SJSA1 (cell line): ENCODE measurements at regions not wholly inside any gene's neighbourhood (a gene's known extent, or its start where the extent isn't known, plus 50 kb on each side); places are given as distances from the start of the nearest gene placed in this dataset.
"Not testable (repeated sequence)": the region's sequence is repeated elsewhere in the genome, so short reads cannot be mapped to it uniquely, and the experiment has no call there.

Experiments
- DNase-seq, 2 experiments: peaks; one replicate each; pipeline ENCODE4 v3.0.0-alpha.2; 2015 to 2020; ENCODE audit warnings: low spot score in 2 of 2, low read depth in 1 of 2
- H3K27ac ChIP-seq: fragments of 250-450 bp; sonication (Bioruptor Pico); 2 replicates; pipeline ENCODE4 v1.5.1; 2020; ENCODE audit warnings: mild to moderate bottlenecking, moderate library complexity
- H3K27me3 ChIP-seq: fragments of 250-450 bp; sonication (Bioruptor Pico); replicated peaks from 2 replicates; pipeline ENCODE4 v1.5.1; 2020; ENCODE audit warnings: mild to moderate bottlenecking, moderate library complexity
- H3K36me3 ChIP-seq: fragments of 250-450 bp; sonication (Bioruptor Pico); 2 replicates; pipeline ENCODE4 v1.5.1; 2020; ENCODE audit warnings: mild to moderate bottlenecking
- H3K4me1 ChIP-seq: fragments of 250-450 bp; sonication (Bioruptor Pico); replicated peaks from 2 replicates; pipeline ENCODE4 v1.6.1; 2021; ENCODE audit warnings: mild to moderate bottlenecking
- H3K4me3 ChIP-seq: fragments of 250-450 bp; sonication (Bioruptor Pico); 2 replicates; pipeline ENCODE4 v1.5.1; 2020; ENCODE audit warnings: mild to moderate bottlenecking
- H3K9me3 ChIP-seq: fragments of 250-450 bp; sonication (Bioruptor Pico); replicated peaks from 2 replicates; pipeline ENCODE4 v1.5.1; 2020; ENCODE audit warnings: mild to moderate bottlenecking

DNA sequence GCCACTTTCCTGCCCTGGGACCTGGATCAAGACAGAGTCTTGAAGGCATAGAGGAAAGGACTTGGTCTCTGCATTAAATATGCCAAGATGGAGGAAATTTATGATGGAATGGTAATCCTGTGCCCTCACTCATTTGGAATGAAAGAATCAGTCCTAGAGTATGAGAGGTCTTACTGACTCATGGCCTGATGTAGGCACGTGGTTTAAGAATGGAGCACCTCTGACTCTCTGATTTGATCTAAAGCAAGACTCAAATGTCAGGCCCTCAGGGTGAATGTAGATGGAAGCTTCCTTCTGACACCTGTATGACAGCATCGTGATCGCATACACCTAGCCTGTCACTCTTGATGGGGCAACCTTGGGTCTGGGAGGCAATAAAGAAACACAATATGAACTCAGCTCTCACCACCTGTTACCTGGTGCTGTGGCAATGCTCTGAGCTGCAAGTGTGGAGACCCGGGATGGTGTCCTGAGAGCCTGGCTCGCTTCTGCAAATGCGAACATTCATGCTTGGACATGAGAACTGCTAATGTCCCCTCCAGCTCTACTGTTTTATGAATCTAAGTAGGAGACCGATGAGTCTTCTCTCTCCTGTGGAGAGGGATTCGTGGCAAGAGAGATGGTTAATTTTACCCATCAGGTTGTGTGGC lies 229.9 kb downstream of the ABCC12 start:
- H3K27me3 ChIP-seq: no peaks in the 10 kb centered on the region
- H3K36me3 ChIP-seq: no peaks in the 10 kb centered on the region
- no peak for DNase-seq
- no peaks in the 10 kb centered on the region for H3K4me1 ChIP-seq
- H3K4me3 ChIP-seq: no peak overlapping the region
- no peak overlapping the region for H3K27ac ChIP-seq
- H3K9me3 ChIP-seq: no peaks in the 10 kb centered on the region

DNA sequence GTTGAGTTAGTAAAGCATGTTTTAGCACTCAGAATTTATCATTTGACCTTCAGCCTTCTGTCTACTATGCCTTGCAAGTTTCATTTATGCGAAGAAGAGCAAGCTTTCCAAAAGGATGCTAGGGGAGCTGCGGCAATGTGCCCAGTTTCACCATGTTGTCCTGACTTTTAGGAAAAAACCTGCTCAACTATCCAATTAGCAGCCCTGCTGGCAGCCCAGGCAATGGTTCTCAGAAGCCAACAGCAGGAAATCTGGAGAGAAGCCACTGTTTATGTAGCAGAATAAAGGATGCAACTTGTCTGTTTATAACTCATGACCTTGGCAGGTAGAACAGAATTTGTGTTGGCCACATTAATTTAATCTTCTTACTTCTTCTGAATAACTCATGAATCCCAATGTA lies 230.8 kb downstream of the ABCC12 start:
- no peak overlapping the region for H3K4me3 ChIP-seq
- H3K4me1 ChIP-seq: no peaks in the 10 kb centered on the region
- no peaks in the 10 kb centered on the region for H3K27me3 ChIP-seq
- DNase-seq: no peak
- H3K27ac ChIP-seq: no peak overlapping the region
- H3K9me3 ChIP-seq: no peaks in the 10 kb centered on the region
- no peaks in the 10 kb centered on the region for H3K36me3 ChIP-seq

- Histone ChIP-seq H3K9me3 (no peaks in the 10 kb centered on the region), H3K27me3 (no peaks in the 10 kb centered on the region), H3K4me1 (no peaks in the 10 kb centered on the region), H3K4me3 (no peak overlapping the region), H3K36me3 (no peaks in the 10 kb centered on the region), H3K27ac (no peak overlapping the region)
- DNase-seq: no peak
Measured at GRCh38 chr16:47921535-47921934, 234.3 kb downstream of the ABCC12 start.

DNA sequence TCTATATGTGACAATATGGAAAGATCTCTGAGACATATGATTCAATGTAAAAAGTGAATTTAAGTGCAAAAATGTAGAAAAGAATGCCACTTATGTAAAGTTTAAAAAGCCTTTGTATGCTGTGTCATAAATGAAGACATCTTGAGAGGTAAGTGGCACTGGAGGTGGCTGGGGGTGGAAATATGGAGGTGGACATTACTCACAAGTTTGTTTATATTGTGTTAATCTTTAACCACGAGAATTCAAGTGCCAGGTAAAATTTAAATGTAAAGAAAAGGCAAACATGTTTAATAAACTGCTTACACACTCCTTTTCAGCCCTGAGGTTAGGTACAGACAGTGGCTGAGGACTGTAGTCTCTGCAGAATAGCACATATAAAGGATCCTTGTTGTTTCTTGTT lies 235.1 kb downstream of the ABCC12 start:
- Histone ChIP-seq H3K9me3 (no peaks in the 10 kb centered on the region), H3K4me3 (no peak overlapping the region), H3K36me3 (no peaks in the 10 kb centered on the region), H3K4me1 (no peaks in the 10 kb centered on the region), H3K27ac (no peak overlapping the region), H3K27me3 (no peaks in the 10 kb centered on the region)
- DNase-seq: no peak

GRCh38 chr16:47917118-47917517 lies 238.7 kb downstream of the ABCC12 start:
- Histone ChIP-seq H3K9me3 (no peaks in the 10 kb centered on the region), H3K27ac (no peak overlapping the region), H3K4me3 (no peak overlapping the region), H3K36me3 (no peaks in the 10 kb centered on the region), H3K27me3 (no peaks in the 10 kb centered on the region), H3K4me1 (no peaks in the 10 kb centered on the region)
- DNase-seq: no peak

DNA sequence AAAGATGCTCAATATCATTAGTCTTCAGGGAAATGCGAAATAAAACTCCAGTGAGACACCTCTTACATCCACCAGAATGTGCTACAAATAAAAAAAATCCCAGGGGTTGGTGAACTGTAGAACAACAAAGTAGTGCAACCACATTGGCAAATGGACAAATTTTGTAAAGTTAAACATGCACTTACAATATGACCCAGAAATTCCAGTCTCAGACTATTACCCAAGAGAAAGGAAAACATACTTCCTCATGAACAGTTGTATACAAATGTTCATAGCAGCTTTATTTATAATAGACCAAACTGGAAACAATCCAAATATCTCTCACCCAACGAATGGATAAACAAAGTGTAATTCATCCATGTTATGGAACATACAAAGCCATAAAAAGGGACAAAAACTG lies 239.5 kb downstream of the ABCC12 start:
- no peak for DNase-seq
- H3K27me3 ChIP-seq: no peaks in the 10 kb centered on the region
- H3K4me1 ChIP-seq: no peaks in the 10 kb centered on the region
- H3K4me3 ChIP-seq: no peak overlapping the region
- H3K27ac ChIP-seq: no peak overlapping the region
- no peaks in the 10 kb centered on the region for H3K36me3 ChIP-seq
- H3K9me3 ChIP-seq: no peaks in the 10 kb centered on the region

DNA sequence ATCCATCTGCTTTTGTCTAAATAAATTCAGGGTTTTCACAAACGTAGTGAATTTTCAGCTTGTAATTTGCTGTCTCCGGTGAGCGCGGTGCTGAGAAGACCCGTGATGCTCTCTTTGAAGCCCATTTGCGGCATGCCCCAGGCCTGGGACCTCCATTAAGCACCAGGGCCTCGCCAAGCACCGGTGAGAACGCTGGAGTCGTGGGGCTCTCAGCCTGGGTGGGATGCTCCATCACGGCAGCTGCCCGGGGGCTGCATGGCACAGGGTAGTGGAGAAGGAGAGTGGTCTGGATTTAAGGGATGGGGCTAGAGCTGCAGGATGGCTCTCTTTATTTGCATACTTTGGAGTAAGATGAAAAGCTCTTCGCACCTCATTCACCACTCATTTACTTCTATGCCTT lies 248.7 kb downstream of the ABCC12 start:
- DNase-seq: no peak
- Histone ChIP-seq H3K36me3 (no peaks in the 10 kb centered on the region), H3K4me1 (no peaks in the 10 kb centered on the region), H3K27ac (no peak overlapping the region), H3K4me3 (no peak overlapping the region), H3K9me3 (no peaks in the 10 kb centered on the region), H3K27me3 (no peaks in the 10 kb centered on the region)

DNA sequence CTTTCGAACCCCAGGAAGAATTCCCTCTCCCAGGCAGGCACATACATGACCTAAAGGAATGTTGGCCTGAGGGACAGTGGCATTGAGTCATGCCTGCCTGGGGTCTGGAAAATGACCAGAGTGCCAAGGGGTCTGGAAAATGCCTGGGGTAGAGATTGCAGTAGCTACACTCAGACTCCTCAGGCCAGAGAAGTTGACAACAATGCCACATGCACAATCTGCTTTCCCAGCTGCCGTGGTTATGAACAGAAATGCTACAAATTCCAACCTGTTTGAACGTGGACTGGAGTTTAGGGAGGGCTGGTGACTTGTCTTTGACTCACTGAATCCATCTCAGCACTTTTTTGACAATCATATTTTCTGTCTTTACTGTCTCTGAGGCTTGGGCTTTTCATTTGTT lies 250.0 kb downstream of the ABCC12 start:
- H3K36me3 ChIP-seq: no peaks in the 10 kb centered on the region
- H3K27me3 ChIP-seq: no peaks in the 10 kb centered on the region
- no peaks in the 10 kb centered on the region for H3K4me1 ChIP-seq
- no peak for DNase-seq
- no peaks in the 10 kb centered on the region for H3K9me3 ChIP-seq
- no peak overlapping the region for H3K27ac ChIP-seq
- no peak overlapping the region for H3K4me3 ChIP-seq

- Histone ChIP-seq H3K27ac (no peak overlapping the region), H3K9me3 (no peaks in the 10 kb centered on the region), H3K4me3 (no peak overlapping the region), H3K36me3 (no peaks in the 10 kb centered on the region), H3K4me1 (no peaks in the 10 kb centered on the region), H3K27me3 (no peaks in the 10 kb centered on the region)
- DNase-seq: no peak
Measured at GRCh38 chr16:47904691-47905090, 251.1 kb downstream of the ABCC12 start.

- Histone ChIP-seq H3K4me3 (no peak overlapping the region), H3K36me3 (no peaks in the 10 kb centered on the region), H3K27me3 (no peaks in the 10 kb centered on the region), H3K4me1 (no peaks in the 10 kb centered on the region), H3K27ac (no peak overlapping the region), H3K9me3 (no peaks in the 10 kb centered on the region)
- DNase-seq: no peak
Measured at GRCh38 chr16:47903470-47903869, 252.3 kb downstream of the ABCC12 start.

- H3K9me3 ChIP-seq, H3K27me3 ChIP-seq, H3K4me3 ChIP-seq, H3K36me3 ChIP-seq, DNase-seq, H3K4me1 ChIP-seq, H3K27ac ChIP-seq: not testable (repeated sequence)
Measured at GRCh38 chr16:47897105-47897504, 258.7 kb downstream of the ABCC12 start.

- Histone ChIP-seq H3K9me3 (no peaks in the 10 kb centered on the region), H3K27me3 (no peaks in the 10 kb centered on the region), H3K36me3 (no peaks in the 10 kb centered on the region), H3K4me1 (no peaks in the 10 kb centered on the region), H3K27ac (no peak overlapping the region), H3K4me3 (no peak overlapping the region)
- no peak for DNase-seq
Measured at GRCh38 chr16:47895146-47895545, 260.6 kb downstream of the ABCC12 start.

GRCh38 chr16:47892999-47893398 lies 262.8 kb downstream of the ABCC12 start:
- Histone ChIP-seq H3K27me3 (no peaks in the 10 kb centered on the region), H3K36me3 (no peaks in the 10 kb centered on the region), H3K4me3 (no peak overlapping the region), H3K4me1 (peaks cover under 1% of the 10 kb centered on the region; the same call in 1 of the 2 replicates), H3K9me3 (no peaks in the 10 kb centered on the region), H3K27ac (no peak overlapping the region)
- DNase-seq: no peak

- H3K9me3 ChIP-seq: no peaks in the 10 kb centered on the region
- no peak overlapping the region for H3K4me3 ChIP-seq
- H3K27ac ChIP-seq: no peak overlapping the region
- no peaks in the 10 kb centered on the region for H3K36me3 ChIP-seq
- H3K27me3 ChIP-seq: no peaks in the 10 kb centered on the region; the same call in 1 of the 2 replicates
- peaks cover 8% of the 10 kb centered on the region for H3K4me1 ChIP-seq
- no peak for DNase-seq
Measured at GRCh38 chr16:47888734-47889133, 267.1 kb downstream of the ABCC12 start.

GRCh38 chr16:47888142-47888541 lies 267.7 kb downstream of the ABCC12 start:
- no peak overlapping the region for H3K27ac ChIP-seq
- no peaks in the 10 kb centered on the region for H3K9me3 ChIP-seq
- H3K36me3 ChIP-seq: no peaks in the 10 kb centered on the region
- H3K27me3 ChIP-seq: no peaks in the 10 kb centered on the region; the same call in 1 of the 2 replicates
- peaks cover 8% of the 10 kb centered on the region for H3K4me1 ChIP-seq
- peak in 1 of 2 experiments; percentile 22 for DNase-seq
- no peak overlapping the region for H3K4me3 ChIP-seq
